SU-DHL-6 (cell line): ENCODE measurements at regions not wholly inside any gene's neighbourhood (a gene's known extent, or its start where the extent isn't known, plus 50 kb on each side); places are given as distances from the start of the nearest gene placed in this dataset.

Experiments
- EZH2phosphoT487 ChIP-seq: fragments of 200-600 bp; sonication (generic), shearing (Covaris generic); conservative IDR thresholded peaks from 2 replicates; pipeline ENCODE4 v1.6.1; 2018; ENCODE audit warnings: mild to moderate bottlenecking, antibody characterized with exemption, low read length, moderate library complexity, mixed read lengths
- TF ChIP-seq, protein P1 (sequence below): fragments of 200-600 bp; sonication (generic); IDR thresholded peaks from one replicate; pipeline ENCODE4 v1.5.1; 2017; ENCODE audit warnings: antibody characterized with exemption, mild to moderate bottlenecking, low read length, moderate library complexity; ENCODE audit not compliant: insufficient read depth, poor library complexity, severe bottlenecking

DNA sequence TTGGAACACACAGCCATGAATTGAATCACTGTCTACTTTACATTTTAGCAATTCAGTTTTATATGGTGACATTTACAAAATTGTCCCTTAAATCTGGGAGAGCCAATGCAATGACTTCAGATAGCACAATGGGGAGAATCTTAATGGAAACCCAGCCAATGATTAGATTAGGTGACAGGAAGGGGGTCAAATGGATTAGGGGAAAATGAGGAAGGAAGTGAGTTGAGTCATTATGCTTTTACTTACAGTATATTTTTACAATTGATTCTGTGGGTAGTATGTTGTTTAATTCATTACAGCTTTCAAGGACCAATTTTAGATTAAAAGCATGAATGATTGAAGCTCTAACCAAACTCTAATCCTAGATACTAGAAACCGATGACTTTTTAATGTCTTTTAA is 229.8 kb downstream of the SOX4 start:
- TF ChIP-seq, protein P1, sequence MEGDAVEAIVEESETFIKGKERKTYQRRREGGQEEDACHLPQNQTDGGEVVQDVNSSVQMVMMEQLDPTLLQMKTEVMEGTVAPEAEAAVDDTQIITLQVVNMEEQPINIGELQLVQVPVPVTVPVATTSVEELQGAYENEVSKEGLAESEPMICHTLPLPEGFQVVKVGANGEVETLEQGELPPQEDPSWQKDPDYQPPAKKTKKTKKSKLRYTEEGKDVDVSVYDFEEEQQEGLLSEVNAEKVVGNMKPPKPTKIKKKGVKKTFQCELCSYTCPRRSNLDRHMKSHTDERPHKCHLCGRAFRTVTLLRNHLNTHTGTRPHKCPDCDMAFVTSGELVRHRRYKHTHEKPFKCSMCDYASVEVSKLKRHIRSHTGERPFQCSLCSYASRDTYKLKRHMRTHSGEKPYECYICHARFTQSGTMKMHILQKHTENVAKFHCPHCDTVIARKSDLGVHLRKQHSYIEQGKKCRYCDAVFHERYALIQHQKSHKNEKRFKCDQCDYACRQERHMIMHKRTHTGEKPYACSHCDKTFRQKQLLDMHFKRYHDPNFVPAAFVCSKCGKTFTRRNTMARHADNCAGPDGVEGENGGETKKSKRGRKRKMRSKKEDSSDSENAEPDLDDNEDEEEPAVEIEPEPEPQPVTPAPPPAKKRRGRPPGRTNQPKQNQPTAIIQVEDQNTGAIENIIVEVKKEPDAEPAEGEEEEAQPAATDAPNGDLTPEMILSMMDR, result no peak
- TF ChIP-seq EZH2phosphoT487, result no peak
